GM03348 (cell line): ENCODE measurements at regions not wholly inside any gene's neighbourhood (a gene's known extent, or its start where the extent isn't known, plus 50 kb on each side); places are given as distances from the start of the nearest gene placed in this dataset.

Source experiments
- DNase-seq: peaks from one replicate; pipeline ENCODE4 v3.0.0; 2012; ENCODE audit warnings: low spot score

- no peak for DNase-seq
Measured at GRCh38 chr4:45778514-45778913, 345.3 kb downstream of the GABRG1 start.

GRCh38 chr4:45776146-45776545 is 347.7 kb downstream of the GABRG1 start:
- DNase-seq: no peak

- DNase-seq: no peak
Measured at GRCh38 chr4:45770958-45771357, 352.9 kb downstream of the GABRG1 start.

- DNase-seq: no peak
Measured at GRCh38 chr4:45765521-45765920, 358.3 kb downstream of the GABRG1 start.

GRCh38 chr4:45751877-45752530 is 371.9 kb downstream of the GABRG1 start:
- no peak for DNase-seq

- no peak for DNase-seq
Measured at GRCh38 chr4:45750721-45751120, 373.1 kb downstream of the GABRG1 start.

GRCh38 chr4:45745741-45746140 is 378.1 kb downstream of the GABRG1 start:
- no peak for DNase-seq

GRCh38 chr4:45741897-45742296 is 382.0 kb downstream of the GABRG1 start:
- DNase-seq: no peak

- no peak for DNase-seq
Measured at GRCh38 chr4:45732161-45732560, 391.7 kb downstream of the GABRG1 start.

- no peak for DNase-seq
Measured at GRCh38 chr4:45716093-45716492, 407.8 kb downstream of the GABRG1 start.

GRCh38 chr4:45713996-45714395 is 409.9 kb downstream of the GABRG1 start:
- no peak for DNase-seq

- no peak for DNase-seq
Measured at GRCh38 chr4:45701621-45702020, 422.2 kb downstream of the GABRG1 start.

- DNase-seq: no peak
Measured at GRCh38 chr4:45693746-45694145, 430.1 kb downstream of the GABRG1 start.

GRCh38 chr4:45692131-45692735 is 431.6 kb downstream of the GABRG1 start:
- DNase-seq: no peak

- no peak for DNase-seq
Measured at GRCh38 chr4:45688341-45688740, 435.5 kb downstream of the GABRG1 start.

GRCh38 chr4:45679411-45679810 is 444.4 kb downstream of the GABRG1 start:
- DNase-seq: no peak

- no peak for DNase-seq
Measured at GRCh38 chr4:45668128-45668527, 455.7 kb downstream of the GABRG1 start.

GRCh38 chr4:45663628-45664081 is 460.2 kb downstream of the GABRG1 start:
- no peak for DNase-seq

GRCh38 chr4:45663003-45663402 is 460.9 kb downstream of the GABRG1 start:
- DNase-seq: peak; percentile 16

GRCh38 chr4:45661893-45662292 is 462.0 kb downstream of the GABRG1 start:
- no peak for DNase-seq

- no peak for DNase-seq
Measured at GRCh38 chr4:45650545-45650944, 473.3 kb downstream of the GABRG1 start.

GRCh38 chr4:45648846-45649245 is 475.0 kb downstream of the GABRG1 start:
- no peak for DNase-seq

GRCh38 chr4:45647823-45648222 is 476.0 kb downstream of the GABRG1 start:
- no peak for DNase-seq
